MM.1S (cell line): ENCODE measurements at regions not wholly inside any gene's neighbourhood (a gene's known extent, or its start where the extent isn't known, plus 50 kb on each side); places are given as distances from the start of the nearest gene placed in this dataset.

Source experiments
- DNase-seq: peaks from one replicate; pipeline ENCODE4 v3.0.0-alpha.2; 2015
- H2AFZ ChIP-seq: fragments of 300-600 bp; sonication (generic); 2 replicates; pipeline ENCODE4 v1.6.0; 2016; ENCODE audit warnings: antibody characterized with exemption, low read length
- H3F3A ChIP-seq: fragments of 300-600 bp; sonication (generic); 2 replicates; pipeline ENCODE4 v1.6.1; 2016; ENCODE audit warnings: mild to moderate bottlenecking, antibody characterized with exemption, low read length, moderate library complexity, mixed read lengths; ENCODE audit not compliant: insufficient read depth
- H3K27ac ChIP-seq: fragments of 300-600 bp; sonication (generic); 2 replicates; pipeline ENCODE4 v1.5.1; 2016; ENCODE audit warnings: mild to moderate bottlenecking, low read length
- H3K27me3 ChIP-seq: fragments of 300-600 bp; sonication (generic); replicated peaks from 2 replicates; pipeline ENCODE4 v1.6.0; 2016; ENCODE audit warnings: low read length; ENCODE audit not compliant: insufficient read depth
- H3K36me3 ChIP-seq: fragments of 300-600 bp; sonication (generic); replicated peaks from 2 replicates; pipeline ENCODE4 v1.6.1; 2016; ENCODE audit warnings: mild to moderate bottlenecking, low read length, mixed read lengths; ENCODE audit not compliant: insufficient read depth
- H3K4me1 ChIP-seq: fragments of 300-600 bp; sonication (generic); 2 replicates; pipeline ENCODE4 v1.6.1; 2016; ENCODE audit warnings: low read length, mixed read lengths
- H3K4me2 ChIP-seq: fragments of 300-600 bp; sonication (generic); 2 replicates; pipeline ENCODE4 v1.6.0; 2016; ENCODE audit warnings: low read depth, low read length
- H3K4me3 ChIP-seq: fragments of 300-600 bp; sonication (generic); 2 replicates; pipeline ENCODE4 v1.5.1; 2016; ENCODE audit warnings: low read length, mixed read lengths
- H3K79me2 ChIP-seq: fragments of 300-600 bp; sonication (generic); 2 replicates; pipeline ENCODE4 v1.6.1; 2016; ENCODE audit warnings: mixed run types, low read length, mixed read lengths
- H3K9ac ChIP-seq: fragments of 300-600 bp; sonication (generic); 2 replicates; pipeline ENCODE4 v1.6.1; 2016; ENCODE audit warnings: low read length, mixed read lengths
- H3K9me2 ChIP-seq: fragments of 300-600 bp; sonication (generic); replicated peaks from 2 replicates; pipeline ENCODE4 v1.6.1; 2016; ENCODE audit warnings: mild to moderate bottlenecking, low read length, mixed read lengths; ENCODE audit not compliant: insufficient read depth
- H3K9me3 ChIP-seq: fragments of 300-600 bp; sonication (generic); replicated peaks from 2 replicates; pipeline ENCODE4 v1.6.1; 2016; ENCODE audit warnings: mild to moderate bottlenecking, low read length, mixed read lengths; ENCODE audit not compliant: insufficient read depth
- H4K20me1 ChIP-seq: fragments of 300-600 bp; sonication (generic); 2 replicates; pipeline ENCODE4 v1.6.1; 2016; ENCODE audit warnings: mild to moderate bottlenecking, low read length, moderate library complexity, mixed read lengths; ENCODE audit not compliant: insufficient read depth
- EZH2 ChIP-seq: fragments of 300-600 bp; sonication (generic); optimal IDR thresholded peaks from 2 replicates; pipeline ENCODE3; 2017; ENCODE audit warnings: low read depth, mild to moderate bottlenecking, antibody characterized with exemption, low read length, mixed read lengths
- EZH2phosphoT487 ChIP-seq: fragments of 300-600 bp; sonication (generic); IDR thresholded peaks from 2 replicates; pipeline ENCODE4 v1.6.1; 2018; ENCODE audit warnings: antibody characterized with exemption, low read length
- TF ChIP-seq, protein P1 (sequence below): fragments of 300-600 bp; sonication (generic); IDR thresholded peaks from 2 replicates; pipeline ENCODE4 v1.5.1; 2016; ENCODE audit warnings: antibody characterized with exemption, low read length, mixed read lengths

DNA sequence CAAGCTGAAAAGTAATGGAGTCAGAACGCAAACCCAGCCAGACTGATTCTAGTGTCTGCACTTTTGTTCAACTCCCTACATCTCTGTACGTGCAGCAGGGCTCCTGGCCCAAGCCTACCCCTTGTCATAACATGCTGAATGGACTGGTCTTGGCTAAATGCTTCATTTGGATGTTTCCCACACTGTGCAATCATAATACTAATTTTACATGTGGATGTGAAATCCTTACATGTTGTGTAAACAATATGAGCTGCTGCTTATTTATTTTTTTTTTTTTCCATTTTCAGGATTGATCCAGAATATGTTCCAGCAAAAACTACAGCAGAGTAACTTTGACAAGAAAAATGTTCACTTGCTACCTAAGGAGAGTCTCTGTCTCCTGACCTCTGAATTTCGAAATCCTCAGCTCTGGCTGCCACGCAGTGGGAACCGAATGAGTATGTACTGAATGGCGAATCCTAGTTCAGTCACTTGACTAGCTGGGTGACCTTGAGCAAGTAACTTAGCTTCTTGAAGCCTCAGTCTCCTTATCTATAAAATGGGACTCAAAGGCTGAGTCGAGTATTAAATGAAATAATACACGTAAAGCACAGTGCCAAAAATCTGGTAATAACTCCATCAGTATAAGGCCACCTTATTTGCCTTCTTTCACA, 133.4 kb downstream of the EHF start:
- H3K27ac ChIP-seq = no peak overlapping the region
- H3K79me2 ChIP-seq = no peaks in the 10 kb centered on the region
- H3K4me1 ChIP-seq = no peaks in the 10 kb centered on the region
- no peak for DNase-seq
- H2AFZ ChIP-seq = no peak overlapping the region
- H3K9ac ChIP-seq = no peak overlapping the region
- H3K4me2 ChIP-seq = no peak overlapping the region
- no peaks in the 10 kb centered on the region for H3K9me3 ChIP-seq
- no peaks in the 10 kb centered on the region for H3K36me3 ChIP-seq
- H3F3A ChIP-seq = no peaks in the 10 kb centered on the region
- no peaks in the 10 kb centered on the region for H3K27me3 ChIP-seq
- H3K9me2 ChIP-seq = no peaks in the 10 kb centered on the region
- TF ChIP-seq EZH2phosphoT487 = no peak
- TF ChIP-seq, protein P1, sequence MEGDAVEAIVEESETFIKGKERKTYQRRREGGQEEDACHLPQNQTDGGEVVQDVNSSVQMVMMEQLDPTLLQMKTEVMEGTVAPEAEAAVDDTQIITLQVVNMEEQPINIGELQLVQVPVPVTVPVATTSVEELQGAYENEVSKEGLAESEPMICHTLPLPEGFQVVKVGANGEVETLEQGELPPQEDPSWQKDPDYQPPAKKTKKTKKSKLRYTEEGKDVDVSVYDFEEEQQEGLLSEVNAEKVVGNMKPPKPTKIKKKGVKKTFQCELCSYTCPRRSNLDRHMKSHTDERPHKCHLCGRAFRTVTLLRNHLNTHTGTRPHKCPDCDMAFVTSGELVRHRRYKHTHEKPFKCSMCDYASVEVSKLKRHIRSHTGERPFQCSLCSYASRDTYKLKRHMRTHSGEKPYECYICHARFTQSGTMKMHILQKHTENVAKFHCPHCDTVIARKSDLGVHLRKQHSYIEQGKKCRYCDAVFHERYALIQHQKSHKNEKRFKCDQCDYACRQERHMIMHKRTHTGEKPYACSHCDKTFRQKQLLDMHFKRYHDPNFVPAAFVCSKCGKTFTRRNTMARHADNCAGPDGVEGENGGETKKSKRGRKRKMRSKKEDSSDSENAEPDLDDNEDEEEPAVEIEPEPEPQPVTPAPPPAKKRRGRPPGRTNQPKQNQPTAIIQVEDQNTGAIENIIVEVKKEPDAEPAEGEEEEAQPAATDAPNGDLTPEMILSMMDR = no peak
- TF ChIP-seq EZH2 = no peak
- no peaks in the 10 kb centered on the region for H4K20me1 ChIP-seq
- no peak overlapping the region for H3K4me3 ChIP-seq

DNA sequence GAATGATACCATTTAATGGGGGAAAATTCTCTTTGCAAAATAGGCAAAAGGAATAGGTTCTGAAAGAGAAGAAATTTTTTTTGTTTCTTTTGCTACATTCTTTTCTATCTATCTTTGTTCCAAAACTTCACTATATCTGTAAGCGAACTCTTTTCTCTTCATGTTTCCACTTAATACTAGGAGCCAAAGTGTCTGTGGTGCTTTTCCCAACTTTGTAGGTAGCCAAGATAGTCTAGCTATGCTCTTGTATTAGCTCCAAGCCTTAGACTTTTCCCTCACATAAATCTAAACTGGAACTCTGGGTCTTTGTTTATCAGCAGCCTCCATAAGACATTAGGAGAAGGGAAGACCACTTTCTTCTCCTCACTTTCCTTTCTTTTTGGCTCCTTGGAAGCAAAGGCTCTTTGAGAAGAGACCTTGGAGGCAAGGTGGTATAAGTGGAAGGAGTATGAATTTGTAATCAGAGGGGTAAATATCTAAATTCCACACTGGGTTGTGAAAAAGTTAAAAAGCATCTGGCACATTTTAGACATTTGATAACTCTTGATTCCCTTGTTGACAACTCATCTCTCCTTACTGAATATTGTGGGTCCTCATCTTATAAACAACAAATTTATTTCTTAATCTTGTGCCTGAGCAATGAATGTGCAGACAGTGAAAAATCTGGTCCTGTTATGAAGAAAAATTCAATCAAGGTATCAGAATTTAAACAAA, 130.0 kb downstream of the EHF start:
- H3K4me2 ChIP-seq = no peak overlapping the region
- no peaks in the 10 kb centered on the region for H3K9me3 ChIP-seq
- H4K20me1 ChIP-seq = no peaks in the 10 kb centered on the region
- H3K79me2 ChIP-seq = no peaks in the 10 kb centered on the region
- H3K27me3 ChIP-seq = no peaks in the 10 kb centered on the region
- no peaks in the 10 kb centered on the region for H3K4me1 ChIP-seq
- no peak overlapping the region for H3K27ac ChIP-seq
- no peak for DNase-seq
- no peak overlapping the region for H3K4me3 ChIP-seq
- H3K36me3 ChIP-seq = no peaks in the 10 kb centered on the region
- H3F3A ChIP-seq = no peaks in the 10 kb centered on the region
- TF ChIP-seq, protein P1 = no peak
- no peak for TF ChIP-seq EZH2phosphoT487
- TF ChIP-seq EZH2 = no peak
- H2AFZ ChIP-seq = no peak overlapping the region
- H3K9me2 ChIP-seq = no peaks in the 10 kb centered on the region
- H3K9ac ChIP-seq = no peak overlapping the region

DNA sequence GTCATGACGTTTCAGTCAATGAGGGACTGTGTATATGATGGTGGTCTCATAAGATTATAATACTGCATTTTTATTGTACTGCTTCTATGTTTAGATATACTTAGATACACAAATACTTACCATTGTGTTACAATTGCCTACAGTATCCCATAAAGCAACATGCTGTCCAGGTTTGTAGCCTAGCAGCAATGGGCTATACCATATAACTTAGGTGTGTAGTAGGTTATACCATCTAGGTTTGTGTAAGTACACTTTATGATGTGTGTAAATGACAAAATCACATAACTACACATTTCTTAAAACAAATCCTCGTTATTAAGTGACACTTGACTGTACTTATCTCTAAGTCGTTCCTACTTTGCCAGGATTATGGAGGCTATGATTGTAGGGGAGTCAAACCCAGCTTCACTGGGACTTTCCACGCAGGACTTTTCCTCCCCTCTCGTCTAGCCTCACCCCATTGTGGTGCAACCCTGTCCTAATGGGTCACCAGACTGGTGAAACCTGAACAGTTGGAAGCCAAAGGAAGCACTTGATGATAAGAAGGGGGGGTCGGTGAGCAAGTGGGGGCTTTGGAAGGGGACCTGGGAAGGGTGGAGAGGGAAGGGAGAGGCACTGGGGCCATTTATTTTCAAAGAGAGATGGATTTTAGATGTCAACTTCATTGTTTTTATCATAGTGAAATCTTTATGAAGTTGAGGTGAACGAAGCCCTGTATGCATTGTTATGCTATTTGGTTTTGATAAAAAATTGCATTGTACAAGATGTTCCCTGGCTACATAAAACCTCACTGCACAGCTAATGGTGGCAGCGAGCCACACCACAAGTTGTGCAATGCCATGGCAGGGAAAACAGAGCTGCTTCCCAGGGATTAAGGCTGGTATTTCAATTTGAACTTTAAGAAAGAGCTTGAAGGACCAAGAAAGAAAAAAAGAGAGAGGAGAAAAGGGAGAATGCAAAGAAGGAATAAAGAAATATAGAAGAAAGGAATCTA, 129.1 kb downstream of the EHF start:
- Histone ChIP-seq H3K9ac (no peak overlapping the region), H4K20me1 (no peaks in the 10 kb centered on the region), H3K27me3 (no peaks in the 10 kb centered on the region), H3F3A (no peaks in the 10 kb centered on the region), H3K4me2 (no peak overlapping the region), H2AFZ (no peak overlapping the region), H3K27ac (no peak overlapping the region), H3K79me2 (no peaks in the 10 kb centered on the region), H3K9me3 (no peaks in the 10 kb centered on the region), H3K4me3 (no peak overlapping the region), H3K36me3 (no peaks in the 10 kb centered on the region), H3K9me2 (no peaks in the 10 kb centered on the region), H3K4me1 (no peaks in the 10 kb centered on the region)
- TF ChIP-seq, protein P1 = no peak
- TF ChIP-seq EZH2 (no peak), EZH2phosphoT487 (no peak)
- DNase-seq = no peak
